ENCODE measurements at regions not wholly inside any gene's neighbourhood (a gene's known extent, or its start where the extent isn't known, plus 50 kb on each side); places are given as distances from the start of the nearest gene placed in this dataset.

DNA sequence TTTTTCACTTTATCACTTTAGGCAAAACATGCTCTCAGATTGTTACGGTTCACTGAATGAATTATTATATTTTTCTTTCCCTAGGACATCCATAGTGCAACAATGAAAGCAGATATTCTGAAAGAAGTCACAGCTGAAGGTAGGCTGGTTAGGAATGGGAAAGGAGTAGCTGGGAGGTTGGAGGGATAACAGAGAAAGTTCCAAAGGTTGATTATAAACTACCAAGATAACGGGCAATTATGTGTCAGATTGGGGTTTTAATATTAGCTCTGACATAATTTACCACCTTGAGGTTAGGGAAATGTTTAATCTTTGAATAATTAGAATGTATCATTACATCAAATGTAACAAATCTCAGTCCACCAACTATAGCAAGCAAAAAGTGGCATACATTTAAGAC lies 96.5 kb downstream of the HTR1B start (continued):
- no peak for TF ChIP-seq EZH2phosphoT487 (IDR thresholded peaks at IDR 0.05; ENCODE audit: borderline replicate concordance)
- TF ChIP-seq, protein P1, sequence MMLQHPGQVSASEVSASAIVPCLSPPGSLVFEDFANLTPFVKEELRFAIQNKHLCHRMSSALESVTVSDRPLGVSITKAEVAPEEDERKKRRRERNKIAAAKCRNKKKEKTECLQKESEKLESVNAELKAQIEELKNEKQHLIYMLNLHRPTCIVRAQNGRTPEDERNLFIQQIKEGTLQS (IDR thresholded peaks at IDR 0.05) = no peak
- TF ChIP-seq EZH2 (IDR thresholded peaks at IDR 0.05) = no peak
- TF ChIP-seq SP1 (IDR thresholded peaks at IDR 0.05; ENCODE audit: low read depth) = no peak
- no peak for TF ChIP-seq SRF (IDR thresholded peaks at IDR 0.05; ENCODE audit: low read depth)

DNA sequence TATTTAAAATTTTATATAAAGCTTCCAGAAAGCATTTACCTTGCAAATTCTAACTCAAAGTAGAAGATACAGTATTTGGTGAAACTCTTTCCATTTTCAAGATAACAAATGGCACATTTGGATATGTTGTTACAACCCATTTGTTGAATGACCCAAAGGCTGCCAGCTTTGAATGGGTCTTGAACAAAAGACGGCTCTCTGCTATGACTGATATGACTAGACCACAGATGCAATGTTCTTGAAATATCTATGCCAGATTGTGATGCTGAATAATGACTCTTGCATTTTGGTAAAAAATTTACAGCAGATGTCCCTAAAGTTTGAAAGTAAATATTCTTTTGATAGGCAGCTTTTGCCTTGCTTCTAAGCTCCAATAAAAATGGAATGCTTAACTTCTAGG lies 99.6 kb downstream of the HTR1B start:
- ChIA-PET POLR2A (no interaction called here), RAD21 (ENCODE audit: low non-redundant PET in 1 of 2, low total read pairs in 2 of 2, uncharacterized antibody in 2 of 2, unreplicated experiment in 2 of 2) (no interaction called here), CTCF (no interaction called here)
- TF ChIP-seq, protein P2, sequence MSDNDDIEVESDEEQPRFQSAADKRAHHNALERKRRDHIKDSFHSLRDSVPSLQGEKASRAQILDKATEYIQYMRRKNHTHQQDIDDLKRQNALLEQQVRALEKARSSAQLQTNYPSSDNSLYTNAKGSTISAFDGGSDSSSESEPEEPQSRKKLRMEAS (IDR thresholded peaks at IDR 0.05) = no peak
- TF ChIP-seq YY1 (IDR thresholded peaks at IDR 0.05; ENCODE audit: extremely low read depth, insufficient replicate concordance, low read depth, low read length) = no peak
- TF ChIP-seq ZNF274 (IDR thresholded peaks at IDR 0.05; ENCODE audit: low read depth, low read length) = no peak
- no peak for TF ChIP-seq SRF (IDR thresholded peaks at IDR 0.05; ENCODE audit: low read depth)
- TF ChIP-seq SIN3A (IDR thresholded peaks at IDR 0.05; ENCODE audit: low read depth) = no peak
- TF ChIP-seq FOSL1 (IDR thresholded peaks at IDR 0.05; ENCODE audit: low read depth) = no peak
- TF ChIP-seq EZH2phosphoT487 (IDR thresholded peaks at IDR 0.05; ENCODE audit: borderline replicate concordance) = no peak
- no peak for TF ChIP-seq RAD21 (IDR thresholded peaks at IDR 0.05; ENCODE audit: low read depth)
- TF ChIP-seq EZH2 (IDR thresholded peaks at IDR 0.05) = no peak
- TF ChIP-seq POLR2AphosphoS5 (IDR thresholded peaks at IDR 0.05; ENCODE audit: low read depth, low read length) = no peak
- TF ChIP-seq CEBPB (IDR thresholded peaks at IDR 0.05; ENCODE audit: low read depth) = no peak
- no peak for TF ChIP-seq CBX3 (IDR thresholded peaks at IDR 0.05; ENCODE audit: low read depth)
- TF ChIP-seq, protein P3, sequence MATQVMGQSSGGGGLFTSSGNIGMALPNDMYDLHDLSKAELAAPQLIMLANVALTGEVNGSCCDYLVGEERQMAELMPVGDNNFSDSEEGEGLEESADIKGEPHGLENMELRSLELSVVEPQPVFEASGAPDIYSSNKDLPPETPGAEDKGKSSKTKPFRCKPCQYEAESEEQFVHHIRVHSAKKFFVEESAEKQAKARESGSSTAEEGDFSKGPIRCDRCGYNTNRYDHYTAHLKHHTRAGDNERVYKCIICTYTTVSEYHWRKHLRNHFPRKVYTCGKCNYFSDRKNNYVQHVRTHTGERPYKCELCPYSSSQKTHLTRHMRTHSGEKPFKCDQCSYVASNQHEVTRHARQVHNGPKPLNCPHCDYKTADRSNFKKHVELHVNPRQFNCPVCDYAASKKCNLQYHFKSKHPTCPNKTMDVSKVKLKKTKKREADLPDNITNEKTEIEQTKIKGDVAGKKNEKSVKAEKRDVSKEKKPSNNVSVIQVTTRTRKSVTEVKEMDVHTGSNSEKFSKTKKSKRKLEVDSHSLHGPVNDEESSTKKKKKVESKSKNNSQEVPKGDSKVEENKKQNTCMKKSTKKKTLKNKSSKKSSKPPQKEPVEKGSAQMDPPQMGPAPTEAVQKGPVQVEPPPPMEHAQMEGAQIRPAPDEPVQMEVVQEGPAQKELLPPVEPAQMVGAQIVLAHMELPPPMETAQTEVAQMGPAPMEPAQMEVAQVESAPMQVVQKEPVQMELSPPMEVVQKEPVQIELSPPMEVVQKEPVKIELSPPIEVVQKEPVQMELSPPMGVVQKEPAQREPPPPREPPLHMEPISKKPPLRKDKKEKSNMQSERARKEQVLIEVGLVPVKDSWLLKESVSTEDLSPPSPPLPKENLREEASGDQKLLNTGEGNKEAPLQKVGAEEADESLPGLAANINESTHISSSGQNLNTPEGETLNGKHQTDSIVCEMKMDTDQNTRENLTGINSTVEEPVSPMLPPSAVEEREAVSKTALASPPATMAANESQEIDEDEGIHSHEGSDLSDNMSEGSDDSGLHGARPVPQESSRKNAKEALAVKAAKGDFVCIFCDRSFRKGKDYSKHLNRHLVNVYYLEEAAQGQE (IDR thresholded peaks at IDR 0.05; ENCODE audit: low read depth) = no peak
- TF ChIP-seq TCF7L2 (IDR thresholded peaks at IDR 0.05; ENCODE audit: borderline replicate concordance, extremely low read depth, insufficient read depth, insufficient read length) = no peak
- TF ChIP-seq SP1 (IDR thresholded peaks at IDR 0.05; ENCODE audit: low read depth) = no peak
- TF ChIP-seq EGR1 (IDR thresholded peaks at IDR 0.05; ENCODE audit: low read depth) = no peak
- TF ChIP-seq, protein P4, sequence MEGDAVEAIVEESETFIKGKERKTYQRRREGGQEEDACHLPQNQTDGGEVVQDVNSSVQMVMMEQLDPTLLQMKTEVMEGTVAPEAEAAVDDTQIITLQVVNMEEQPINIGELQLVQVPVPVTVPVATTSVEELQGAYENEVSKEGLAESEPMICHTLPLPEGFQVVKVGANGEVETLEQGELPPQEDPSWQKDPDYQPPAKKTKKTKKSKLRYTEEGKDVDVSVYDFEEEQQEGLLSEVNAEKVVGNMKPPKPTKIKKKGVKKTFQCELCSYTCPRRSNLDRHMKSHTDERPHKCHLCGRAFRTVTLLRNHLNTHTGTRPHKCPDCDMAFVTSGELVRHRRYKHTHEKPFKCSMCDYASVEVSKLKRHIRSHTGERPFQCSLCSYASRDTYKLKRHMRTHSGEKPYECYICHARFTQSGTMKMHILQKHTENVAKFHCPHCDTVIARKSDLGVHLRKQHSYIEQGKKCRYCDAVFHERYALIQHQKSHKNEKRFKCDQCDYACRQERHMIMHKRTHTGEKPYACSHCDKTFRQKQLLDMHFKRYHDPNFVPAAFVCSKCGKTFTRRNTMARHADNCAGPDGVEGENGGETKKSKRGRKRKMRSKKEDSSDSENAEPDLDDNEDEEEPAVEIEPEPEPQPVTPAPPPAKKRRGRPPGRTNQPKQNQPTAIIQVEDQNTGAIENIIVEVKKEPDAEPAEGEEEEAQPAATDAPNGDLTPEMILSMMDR (IDR thresholded peaks at IDR 0.05 in 2 of 3, conservative IDR thresholded peaks at IDR 0.05 in 1 of 3; ENCODE audit: borderline replicate concordance in 1 of 3, insufficient read depth in 1 of 3, low read depth in 2 of 3, low read length in 2 of 3) = no peak
- TF ChIP-seq ZFX (IDR thresholded peaks at IDR 0.05) = no peak
- Histone ChIP-seq H3K4me1 (ENCODE audit: control insufficient read depth in 1 of 2, insufficient read depth in 2 of 2, low read length in 2 of 2) (no peaks in the 10 kb centered on the region), H3K9ac (ENCODE audit: low read length) (no peak overlapping the region), H3K4me3 (replicated peaks in 1 of 2; ENCODE audit: low read depth in 1 of 2, low read length in 2 of 2) (no peak overlapping the region), H3K27me3 (ENCODE audit: insufficient read depth, low read length) (no peaks in the 10 kb centered on the region), H2AFZ (ENCODE audit: low read depth, low read length, poor library complexity, severe bottlenecking) (no peak overlapping the region), H3K36me3 (ENCODE audit: control insufficient read depth in 1 of 2, insufficient read depth in 2 of 2, low read length in 2 of 2) (no peaks in the 10 kb centered on the region), H4K20me1 (ENCODE audit: insufficient read depth) (no peaks in the 10 kb centered on the region), H3K79me2 (ENCODE audit: insufficient read depth, low read length) (no peaks in the 10 kb centered on the region), H3K4me2 (ENCODE audit: low read length) (no peak overlapping the region), H3K27ac (ENCODE audit: low read depth, low read length) (no peak overlapping the region), H3K9me2 (ENCODE audit: insufficient read depth) (no peaks in the 10 kb centered on the region), H3K9me3 (ENCODE audit: control insufficient read depth in 1 of 2, insufficient read depth in 1 of 2, low read depth in 1 of 2, low read length in 2 of 2) (peaks cover 0 to 6% of the 10 kb centered on the region in 2 experiments; a peak in 1 of 4 replicates)
- BruUV-seq (replicated peaks) = no TSS peak
- ATAC-seq (no peak), DNase-seq (ENCODE audit: low read depth, low spot score) (no peak)
- intact Hi-C loops (cut with micrococcal nuclease) = no loop called here
